HCT116 (cell line): ENCODE measurements at regions not wholly inside any gene's neighbourhood (a gene's known extent, or its start where the extent isn't known, plus 50 kb on each side); places are given as distances from the start of the nearest gene placed in this dataset.

Source experiments
- ATAC-seq: fragments of 200-7000 bp; cut with Tn5 transposase; 2 replicates; pipeline ENCODE4 v1.9.1; 2020; ENCODE audit warnings: mild to moderate bottlenecking, moderate library complexity
- BruUV-seq: library from RNA; stranded (reverse); fragments of 400-500 nt; replicated peaks from 2 replicates; lab custom pipeline; 2021; lab: Mats Ljungman, UMichigan
- CTCF ChIA-PET: fragments of 300-600 bp; sonication (Branson Sonifier 250); formaldehyde crosslinking; loops from one replicate; lab custom pipeline; 2021; ENCODE audit warnings: antibody characterized with exemption; lab: Charles Lee
- POLR2A ChIA-PET: fragments of 300-600, 350-600 bp; sonication (Branson Sonifier 250); formaldehyde crosslinking; loops from one replicate; lab custom pipeline; 2021; ENCODE audit warnings: antibody characterized with exemption; lab: Charles Lee
- RAD21 ChIA-PET, 2 experiments: fragments of 300-600 bp; sonication (Branson Sonifier 250); formaldehyde crosslinking; loops; one replicate each; lab custom pipeline; 2023; ENCODE audit warnings: low total read pairs in 2 of 2; ENCODE audit not compliant: uncharacterized antibody in 2 of 2, unreplicated experiment in 2 of 2, low non-redundant PET in 1 of 2; lab: Charles Lee
- DNase-seq: peaks from one replicate; pipeline ENCODE4 v3.0.0-alpha.2; 2010; ENCODE audit warnings: low read depth, low spot score
- H2AFZ ChIP-seq: fragments of 200-600 bp; shearing (Covaris generic), sonication (generic); 2 replicates; pipeline ENCODE4 v1.6.1; 2017; ENCODE audit warnings: low read depth, mixed run types, mixed read lengths, antibody characterized with exemption, low read length; ENCODE audit not compliant: poor library complexity, severe bottlenecking
- H3K27ac ChIP-seq: 2 replicates; pipeline ENCODE4 v1.5.1; 2012; ENCODE audit warnings: low read depth, low read length
- H3K27me3 ChIP-seq: fragments of 200-600 bp; sonication (generic); 2 replicates; pipeline ENCODE4 v1.6.1; 2016; ENCODE audit warnings: mixed run types, low read length, mixed read lengths; ENCODE audit not compliant: insufficient read depth
- H3K36me3 ChIP-seq, 2 experiments: fragments of 200-500 bp in 1 of 2; fragments of 200-600 bp in 1 of 2; sonication (Bioruptor generic) in 1 of 2; sonication (generic) in 1 of 2; 2 replicates each; pipeline versions ENCODE4 v1.5.1 to v1.6.1; 2014 to 2016; ENCODE audit warnings: low read length in 2 of 2, inconsistent platforms in 1 of 2, mixed read lengths in 1 of 2, mixed run types in 1 of 2; ENCODE audit not compliant: insufficient read depth in 2 of 2, control insufficient read depth in 1 of 2
- H3K4me1 ChIP-seq, 2 experiments: fragments of 200-600 bp in 1 of 2; sonication (generic) in 1 of 2; 2 replicates each; pipeline versions ENCODE4 v1.5.1 to v1.6.1; 2012 to 2017; ENCODE audit warnings: low read length in 2 of 2, inconsistent platforms in 1 of 2, mild to moderate bottlenecking in 1 of 2, mixed read lengths in 1 of 2, mixed run types in 1 of 2, moderate library complexity in 1 of 2; ENCODE audit not compliant: insufficient read depth in 2 of 2, control insufficient read depth in 1 of 2
- H3K4me2 ChIP-seq: fragments of 200-600 bp; sonication (generic); 2 replicates; pipeline ENCODE4 v1.6.1; 2017; ENCODE audit warnings: mixed run types, low read length, mixed read lengths
- H3K4me3 ChIP-seq, 2 experiments: fragments of 200-600 bp in 1 of 2; sonication (generic) in 1 of 2; replicated peaks in 1 of 2; 2 replicates each; pipeline ENCODE4 v1.5.1; 2011 to 2016; ENCODE audit warnings: low read length in 2 of 2, control low read depth in 1 of 2, low read depth in 1 of 2, mild to moderate bottlenecking in 1 of 2, mixed read lengths in 1 of 2, mixed run types in 1 of 2
- H3K79me2 ChIP-seq: fragments of 200-600 bp; sonication (generic); 2 replicates; pipeline ENCODE4 v1.6.1; 2017; ENCODE audit warnings: mild to moderate bottlenecking, mixed run types, low read length, moderate library complexity, mixed read lengths; ENCODE audit not compliant: insufficient read depth
- H3K9ac ChIP-seq: fragments of 200-600 bp; sonication (generic); 2 replicates; pipeline ENCODE4 v1.6.1; 2016; ENCODE audit warnings: low read length, mixed read lengths
- H3K9me2 ChIP-seq: fragments of 200-600 bp; sonication (generic), shearing (Covaris generic); 2 replicates; pipeline ENCODE4 v1.6.1; 2017; ENCODE audit warnings: mixed run types, mild to moderate bottlenecking, moderate library complexity; ENCODE audit not compliant: insufficient read depth
- H3K9me3 ChIP-seq, 2 experiments: fragments of 200-500 bp in 1 of 2; fragments of 200-600 bp in 1 of 2; sonication (Bioruptor generic) in 1 of 2; sonication (generic) in 1 of 2; 2 replicates each; pipeline ENCODE4 v1.6.1; 2014 to 2017; ENCODE audit warnings: low read length in 2 of 2, mixed read lengths in 2 of 2, inconsistent platforms in 1 of 2, low read depth in 1 of 2, mild to moderate bottlenecking in 1 of 2, mixed run types in 1 of 2, moderate library complexity in 1 of 2; ENCODE audit not compliant: control insufficient read depth in 1 of 2, insufficient read depth in 1 of 2
- H4K20me1 ChIP-seq: fragments of 200-600 bp; sonication (generic), shearing (Covaris generic); 2 replicates; pipeline ENCODE4 v1.6.1; 2017; ENCODE audit warnings: mixed run types, mild to moderate bottlenecking, moderate library complexity; ENCODE audit not compliant: insufficient read depth
- ATF3 ChIP-seq: IDR thresholded peaks from 2 replicates; pipeline ENCODE4 v1.6.1; 2012
- CEBPB ChIP-seq: IDR thresholded peaks from 2 replicates; pipeline ENCODE4 v1.6.1; 2012; ENCODE audit warnings: low read depth
- CTCF ChIP-seq, 3 experiments: fragments of 200-600 bp in 1 of 3; sonication (generic) in 1 of 3; IDR thresholded peaks in 2 of 3; conservative IDR thresholded peaks in 1 of 3; 2 replicates each; pipeline ENCODE4 v1.5.1; 2012 to 2017; ENCODE audit warnings: low read depth in 2 of 3, low read length in 2 of 3, antibody characterized with exemption in 1 of 3, borderline replicate concordance in 1 of 3, control low read depth in 1 of 3, mild to moderate bottlenecking in 1 of 3, mixed read lengths in 1 of 3, mixed run types in 1 of 3, moderate library complexity in 1 of 3; ENCODE audit not compliant: insufficient read depth in 1 of 3
- EGR1 ChIP-seq: IDR thresholded peaks from 2 replicates; pipeline ENCODE4 v1.6.1; 2012; ENCODE audit warnings: low read depth
- ELF1 ChIP-seq: IDR thresholded peaks from 2 replicates; pipeline ENCODE4 v1.6.1; 2012; ENCODE audit warnings: low read depth, borderline replicate concordance
- EZH2 ChIP-seq: fragments of 200-600 bp; sonication (generic); IDR thresholded peaks from 2 replicates; pipeline ENCODE4 v1.6.1; 2017; ENCODE audit warnings: antibody characterized with exemption, mixed run types
- EZH2phosphoT487 ChIP-seq: fragments of 200-600 bp; IDR thresholded peaks from 2 replicates; pipeline ENCODE4 v1.6.1; 2018; ENCODE audit warnings: antibody characterized with exemption, borderline replicate concordance
- FOSL1 ChIP-seq: IDR thresholded peaks from 2 replicates; pipeline ENCODE4 v1.6.1; 2012; ENCODE audit warnings: low read depth
- MAX ChIP-seq: IDR thresholded peaks from 2 replicates; pipeline ENCODE4 v1.6.1; 2012
- POLR2A ChIP-seq: IDR thresholded peaks from 2 replicates; pipeline ENCODE4 v1.7.0; 2011; ENCODE audit warnings: borderline replicate concordance; ENCODE audit not compliant: insufficient read depth, insufficient read length; ENCODE audit errors: extremely low read depth
- RAD21 ChIP-seq: IDR thresholded peaks from 2 replicates; pipeline ENCODE4 v1.6.1; 2012; ENCODE audit warnings: low read depth, mild to moderate bottlenecking
- REST ChIP-seq: IDR thresholded peaks from 2 replicates; pipeline ENCODE4 v1.6.1; 2012; ENCODE audit warnings: low read depth
- SIN3A ChIP-seq: IDR thresholded peaks from 2 replicates; pipeline ENCODE4 v1.6.1; 2012; ENCODE audit warnings: low read depth
- SRF ChIP-seq: IDR thresholded peaks from 2 replicates; pipeline ENCODE4 v1.6.1; 2012; ENCODE audit warnings: low read depth
- ZFX ChIP-seq: fragments of 450-650 bp; IDR thresholded peaks from 2 replicates; pipeline ENCODE4 v1.6.1; 2017
- ZNF274 ChIP-seq: fragments of 200-500 bp; sonication (Bioruptor generic); IDR thresholded peaks from 2 replicates; pipeline ENCODE4 v1.6.1; 2014; ENCODE audit warnings: mild to moderate bottlenecking, low read depth, low read length, inconsistent platforms
- intact Hi-C: fragments of 100-400 bp; cut with micrococcal nuclease; formaldehyde crosslinking; loops from 2 replicates; pipeline ENCODE4 v1.10.0; 2022

GRCh38 chr1:240693036-240693435 lies 81.1 kb upstream of the GREM2 start:
- RAD21 ChIA-PET = no interaction called here
- no peaks in the 10 kb centered on the region for H3K9me2 ChIP-seq
- H3K4me1 ChIP-seq = no peaks in the 10 kb centered on the region
- no peaks in the 10 kb centered on the region for H3K27me3 ChIP-seq
- no peak overlapping the region for H3K9ac ChIP-seq
- TF ChIP-seq EZH2 = no peak
- TF ChIP-seq RAD21 = no peak
- no peak for TF ChIP-seq ZNF274
- TF ChIP-seq CEBPB = no peak
- TF ChIP-seq ATF3 = no peak
- no peak for TF ChIP-seq SIN3A
- no peak for TF ChIP-seq CTCF (IDR thresholded peaks at IDR 0.05 in 2 of 3, conservative IDR thresholded peaks at IDR 0.05 in 1 of 3; ENCODE audit: borderline replicate concordance in 1 of 3, insufficient read depth in 1 of 3, low read depth in 2 of 3, low read length in 2 of 3)
- TF ChIP-seq EGR1 = no peak
- TF ChIP-seq FOSL1 = no peak
- no peak for TF ChIP-seq POLR2A
- TF ChIP-seq REST = no peak
- no peak for TF ChIP-seq SRF
- no peak for TF ChIP-seq ELF1
- TF ChIP-seq ZFX = no peak
- TF ChIP-seq MAX = no peak
- TF ChIP-seq EZH2phosphoT487 = no peak
- H3K4me3 ChIP-seq = no peak overlapping the region
- POLR2A ChIA-PET = no interaction called here
- H3K79me2 ChIP-seq = no peaks in the 10 kb centered on the region
- ATAC-seq = no peak
- no peak overlapping the region for H2AFZ ChIP-seq
- CTCF ChIA-PET = no interaction called here
- intact Hi-C loops = no loop called here
- no peaks in the 10 kb centered on the region for H3K36me3 ChIP-seq
- H3K27ac ChIP-seq = no peak overlapping the region
- no peaks in the 10 kb centered on the region for H4K20me1 ChIP-seq
- no peak overlapping the region for H3K4me2 ChIP-seq
- H3K9me3 ChIP-seq = no peaks in the 10 kb centered on the region; a peak in 2 of 4 replicates
- no TSS peak for BruUV-seq
- DNase-seq = no peak
